Upper lobe of left lung (tissue), 4 donors: ENCODE measurements at regions not wholly inside any gene's neighbourhood (a gene's known extent, or its start where the extent isn't known, plus 50 kb on each side); places are given as distances from the start of the nearest gene placed in this dataset.

Experiments
- CTCF ChIP-seq, 6 experiments: fragments of 450-650 bp in 4 of 6; fragments of 200-600 bp in 2 of 6; sonication (generic) in 2 of 6; IDR thresholded peaks; one replicate each; pipeline ENCODE4 v1.5.1; 2016 to 2019; ENCODE audit warnings: antibody characterized with exemption in 6 of 6
- EP300 ChIP-seq, 4 donors: sonication (generic); formaldehyde crosslinking; IDR thresholded peaks; one replicate each; pipeline ENCODE4 v1.5.1; 2017; ENCODE audit warnings: antibody characterized with exemption in 4 of 4, control low read depth in 2 of 4
- POLR2A ChIP-seq, 4 donors: fragments of 450-650 bp; IDR thresholded peaks; one replicate each; pipeline ENCODE4 v1.5.1; 2016 to 2017; ENCODE audit warnings: antibody characterized with exemption in 4 of 4, mild to moderate bottlenecking in 2 of 4
- POLR2AphosphoS5 ChIP-seq, 2 donors: sonication (generic); formaldehyde crosslinking; IDR thresholded peaks; one replicate each; pipeline ENCODE4 v1.5.1; 2017; ENCODE audit warnings: antibody characterized with exemption in 2 of 2

- no peak for TF ChIP-seq CTCF (IDR thresholded peaks at IDR 0.05)
- TF ChIP-seq EP300 (IDR thresholded peaks at IDR 0.05): no peak
- TF ChIP-seq POLR2AphosphoS5 (IDR thresholded peaks at IDR 0.05): no peak
- no peak for TF ChIP-seq POLR2A (IDR thresholded peaks at IDR 0.05)
These were observed 201.2 kb downstream of the MTRR start for GRCh38 chr5:8070138-8070537.
